CD4-positive, alpha-beta T cell treated with Interleukin-17A for 4 hours (primary cell): ENCODE measurements at regions not wholly inside any gene's neighbourhood (a gene's known extent, or its start where the extent isn't known, plus 50 kb on each side); places are given as distances from the start of the nearest gene placed in this dataset.
"Not testable (repeated sequence)": the region's sequence is repeated elsewhere in the genome, so short reads cannot be mapped to it uniquely, and the experiment has no call there.

Source experiments
- DNase-seq: peaks from one replicate; pipeline ENCODE4 v3.0.0-alpha.2; 2020; ENCODE audit warnings: mixed read lengths

DNA sequence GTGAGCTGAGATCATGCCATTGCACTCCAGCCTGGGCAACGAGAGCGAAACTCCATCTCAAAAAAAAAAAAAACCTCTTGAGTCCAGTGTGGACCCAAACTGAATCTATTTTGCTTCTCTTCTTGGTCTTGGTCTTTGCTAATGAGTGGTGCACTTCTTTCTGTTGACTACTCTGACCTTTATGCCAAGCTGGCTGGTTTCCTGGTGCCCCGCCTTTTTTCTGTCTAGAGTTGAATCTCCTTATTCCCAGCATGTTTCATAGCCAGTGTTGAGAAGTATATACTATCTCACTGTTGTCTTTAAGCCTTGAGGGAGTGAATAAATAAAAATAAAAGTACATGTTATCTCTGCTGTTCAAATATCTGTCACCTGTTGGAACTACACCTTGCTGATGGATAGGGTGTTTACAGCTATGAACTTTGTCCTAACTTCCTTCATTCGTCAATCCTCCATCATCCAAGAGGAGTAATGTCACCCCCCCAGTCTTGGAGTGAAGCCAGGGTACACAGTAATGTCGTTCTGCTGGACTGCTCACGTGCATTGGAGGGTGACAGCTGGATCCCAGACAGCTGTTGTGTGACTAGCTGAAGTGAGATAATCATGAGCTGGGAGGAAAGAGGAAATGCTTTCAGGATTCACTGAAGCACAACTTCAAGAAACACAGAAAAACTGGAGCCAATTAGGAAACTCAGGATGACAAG is 99.3 kb upstream of the PRKG2 start:
- DNase-seq, result no peak

GRCh38 chr4:81307991-81308390 is 93.0 kb upstream of the PRKG2 start:
- DNase-seq, result no peak

DNA sequence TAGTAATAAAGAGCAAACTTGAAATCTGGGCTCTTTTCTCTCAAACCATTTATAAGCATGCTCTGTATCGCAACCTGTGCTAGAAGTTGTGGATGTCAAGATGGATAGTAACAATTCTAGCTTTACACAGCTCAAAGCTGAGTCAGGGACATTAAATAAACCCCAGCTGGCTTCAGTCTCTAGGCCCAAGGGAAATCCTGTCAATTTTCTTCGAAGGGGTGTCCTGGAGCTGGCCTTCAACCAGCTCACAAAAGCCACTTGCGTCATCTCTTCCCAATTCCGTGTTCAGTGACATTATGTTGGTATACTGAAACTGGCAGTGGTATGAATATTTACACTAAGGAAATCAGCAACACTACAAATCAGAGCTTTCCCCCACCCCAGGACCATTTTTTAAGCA is 89.8 kb upstream of the PRKG2 start:
- DNase-seq, result no peak

GRCh38 chr4:81300352-81300751 is 85.3 kb upstream of the PRKG2 start:
- DNase-seq, result not testable (repeated sequence)

- DNase-seq, result no peak
Observed at GRCh38 chr4:81290813-81291212, 75.8 kb upstream of the PRKG2 start.

GRCh38 chr4:81287101-81287500 is 72.1 kb upstream of the PRKG2 start:
- no peak for DNase-seq

GRCh38 chr4:81282131-81282530 is 67.1 kb upstream of the PRKG2 start:
- DNase-seq, result no peak

- DNase-seq, result no peak
Observed at GRCh38 chr4:81274460-81274859, 59.4 kb upstream of the PRKG2 start.

DNA sequence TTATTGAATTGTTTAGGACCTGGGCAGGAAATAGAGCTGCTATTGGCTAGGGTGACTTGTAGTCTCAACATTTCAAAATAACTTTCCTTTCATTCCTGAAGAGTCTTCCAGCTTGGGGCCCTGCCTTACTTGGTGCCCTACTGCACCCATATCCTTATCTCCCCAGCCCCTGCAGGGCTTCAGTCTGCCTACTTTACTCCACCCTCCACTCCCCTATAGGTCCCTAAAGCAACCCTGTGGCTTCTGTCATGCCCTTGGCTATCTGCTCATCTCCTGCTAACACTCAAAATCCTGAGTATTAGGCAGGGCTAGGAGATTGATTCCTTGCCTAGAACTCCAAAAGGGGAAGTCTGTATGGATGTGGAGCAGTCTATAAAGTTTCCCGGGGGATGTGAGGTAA is 57.6 kb upstream of the PRKG2 start:
- DNase-seq, result no peak
